ENCODE measurements at regions not wholly inside any gene's neighbourhood (a gene's known extent, or its start where the extent isn't known, plus 50 kb on each side); places are given as distances from the start of the nearest gene placed in this dataset.

- Histone ChIP-seq H3K36me3 (no peaks in the 10 kb centered on the region), H3K4me1 (no peaks in the 10 kb centered on the region), H3K27me3 (no peaks in the 10 kb centered on the region), H3K27ac (no peak overlapping the region), H3K9me3 (no peaks in the 10 kb centered on the region), H3K4me3 (no peak overlapping the region)
- FAIRE-seq, result no peak
- ATAC-seq, result no peak
- DNase-seq, result no peak
- intact Hi-C loops (cut with DNase I), result no loop called here
- TF ChIP-seq CTCF (IDR thresholded peaks at IDR 0.05), result no peak
- WGBS, 2 donors, result 72 to 86% methylated on average over 6 of the region's 6 CpGs
Observed at GRCh38 chr5:165258197-165258771, 1752.9 kb downstream of the MAT2B start.

GRCh38 chr5:165260426-165260825 is 1755.0 kb downstream of the MAT2B start:
- Histone ChIP-seq H3K36me3 (no peaks in the 10 kb centered on the region), H3K27me3 (no peaks in the 10 kb centered on the region), H3K4me1 (no peaks in the 10 kb centered on the region), H3K4me3 (no peak overlapping the region), H3K9me3 (no peaks in the 10 kb centered on the region), H3K27ac (no peak overlapping the region)
- DNase-seq (no peak), FAIRE-seq (no peak), ATAC-seq (no peak)
- intact Hi-C loops (cut with DNase I), result no loop called here
- TF ChIP-seq CTCF (IDR thresholded peaks at IDR 0.05), result no peak

GRCh38 chr5:165263536-165263935 is 1758.1 kb downstream of the MAT2B start:
- WGBS, 2 donors, result 17 to 22% methylated on average over 3 of the region's 3 CpGs
- TF ChIP-seq CTCF (IDR thresholded peaks at IDR 0.05), result no peak
- peak in 2 of 4 donors; percentile 23 to 49 for ATAC-seq

GRCh38 chr5:165266939-165267338 is 1761.5 kb downstream of the MAT2B start:
- no peak for FAIRE-seq
- WGBS, 2 donors, result 75 to 86% methylated on average over 4 of the region's 4 CpGs
- Histone ChIP-seq H3K9me3 (no peaks in the 10 kb centered on the region), H3K4me1 (no peaks in the 10 kb centered on the region), H3K27ac (no peak overlapping the region), H3K4me3 (no peak overlapping the region), H3K27me3 (no peaks in the 10 kb centered on the region), H3K36me3 (no peaks in the 10 kb centered on the region)
- no peak for TF ChIP-seq CTCF (IDR thresholded peaks at IDR 0.05)
- ATAC-seq, result no peak
- DNase-seq, result no peak
- intact Hi-C loops (cut with DNase I), result no loop called here

More at GRCh38 chr5:165263536-165263935, 1758.1 kb downstream of the MAT2B start:
- Histone ChIP-seq H3K27me3 (no peaks in the 10 kb centered on the region), H3K4me1 (no peaks in the 10 kb centered on the region), H3K36me3 (no peaks in the 10 kb centered on the region), H3K9me3 (no peaks in the 10 kb centered on the region), H3K4me3 (no peak overlapping the region), H3K27ac (no peak overlapping the region)
- intact Hi-C loops (cut with DNase I), result no loop called here
- DNase-seq (no peak), FAIRE-seq (no peak)

GRCh38 chr5:165272436-165272835 is 1767.0 kb downstream of the MAT2B start:
- no peak for TF ChIP-seq CTCF (IDR thresholded peaks at IDR 0.05)
- H3K27ac ChIP-seq, result no peak overlapping the region
- DNase-seq (no peak), ATAC-seq (no peak), FAIRE-seq (no peak)
- intact Hi-C loops (cut with DNase I), result no loop called here
- H3K4me1 ChIP-seq, result no peaks in the 10 kb centered on the region
- WGBS, 2 donors, result 34 to 36% methylated on average over 2 of the region's 2 CpGs
- H3K4me3 ChIP-seq, result no peak overlapping the region
- no peaks in the 10 kb centered on the region for H3K36me3 ChIP-seq
- no peaks in the 10 kb centered on the region for H3K9me3 ChIP-seq
- no peaks in the 10 kb centered on the region for H3K27me3 ChIP-seq

All from pancreas (tissue), 10 donors.